ENCODE measurements at regions not wholly inside any gene's neighbourhood (a gene's known extent, or its start where the extent isn't known, plus 50 kb on each side); places are given as distances from the start of the nearest gene placed in this dataset.
A peak's percentile ranks its signal among the peaks of the same experiment; 100 is the strongest.
"Not testable (repeated sequence)": the region's sequence is repeated elsewhere in the genome, so short reads cannot be mapped to it uniquely, and the experiment has no call there.

DNA sequence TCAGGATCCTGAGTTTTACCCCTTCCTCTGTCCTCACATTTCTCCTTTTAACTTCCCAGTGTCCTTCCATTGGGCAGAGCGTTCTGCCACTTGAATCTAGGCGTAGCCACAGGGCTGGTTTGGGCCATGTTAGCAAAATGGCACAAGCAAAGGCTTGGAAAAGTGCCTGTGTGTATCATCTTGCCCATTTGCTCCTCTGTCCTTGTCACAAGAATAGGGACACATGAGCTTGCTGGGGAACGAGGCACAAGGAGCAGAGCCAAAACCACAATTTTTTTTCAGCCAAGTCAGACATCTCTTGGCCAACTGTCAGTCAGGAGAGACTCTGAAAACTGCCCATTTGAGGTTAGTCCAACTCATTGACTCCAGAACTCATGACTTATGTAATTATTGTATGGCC is 285.2 kb downstream of the ZNF248 start:
- DNase-seq (ENCODE audit: low read depth), result no peak

DNA sequence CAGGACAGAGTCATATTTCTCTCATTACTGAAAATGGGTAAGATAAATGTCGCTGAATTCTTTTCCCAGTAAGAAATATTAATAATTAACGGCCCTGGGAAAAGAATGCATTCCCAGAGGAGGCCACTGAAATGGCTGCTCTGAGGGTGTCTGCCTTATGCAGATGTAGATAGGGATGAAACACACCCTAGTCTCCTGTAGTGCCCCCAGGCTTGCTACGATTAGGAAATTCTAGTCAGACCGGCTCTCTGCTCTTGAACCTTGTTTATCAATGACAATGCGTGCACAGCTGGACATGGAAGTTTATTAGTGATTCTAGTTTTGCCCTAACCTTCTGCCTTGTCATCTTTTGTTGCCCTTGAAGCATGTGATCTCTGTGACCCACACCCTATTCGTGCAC is 291.1 kb downstream of the ZNF248 start:
- no peak for DNase-seq (ENCODE audit: low read depth)

DNA sequence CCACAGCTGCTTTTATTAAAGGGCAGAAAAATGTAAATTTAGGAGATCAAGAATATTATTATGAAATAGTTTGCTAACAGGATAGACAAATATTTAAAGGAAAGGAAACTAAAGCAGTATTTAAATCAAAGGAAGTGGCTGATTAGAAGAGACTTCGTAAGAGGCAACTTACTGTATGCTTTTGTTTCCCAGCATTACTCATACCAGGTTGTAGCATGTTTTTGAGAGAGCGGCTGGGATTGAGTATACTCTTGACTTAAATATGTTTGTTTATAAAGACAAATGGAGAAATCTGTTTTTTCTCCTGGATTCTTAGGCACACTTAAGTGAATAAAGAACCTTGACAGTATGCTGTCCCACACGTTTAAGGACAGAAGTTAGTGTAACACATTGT is 293.7 kb downstream of the ZNF248 start:
- no peak for DNase-seq (ENCODE audit: low read depth)

DNA sequence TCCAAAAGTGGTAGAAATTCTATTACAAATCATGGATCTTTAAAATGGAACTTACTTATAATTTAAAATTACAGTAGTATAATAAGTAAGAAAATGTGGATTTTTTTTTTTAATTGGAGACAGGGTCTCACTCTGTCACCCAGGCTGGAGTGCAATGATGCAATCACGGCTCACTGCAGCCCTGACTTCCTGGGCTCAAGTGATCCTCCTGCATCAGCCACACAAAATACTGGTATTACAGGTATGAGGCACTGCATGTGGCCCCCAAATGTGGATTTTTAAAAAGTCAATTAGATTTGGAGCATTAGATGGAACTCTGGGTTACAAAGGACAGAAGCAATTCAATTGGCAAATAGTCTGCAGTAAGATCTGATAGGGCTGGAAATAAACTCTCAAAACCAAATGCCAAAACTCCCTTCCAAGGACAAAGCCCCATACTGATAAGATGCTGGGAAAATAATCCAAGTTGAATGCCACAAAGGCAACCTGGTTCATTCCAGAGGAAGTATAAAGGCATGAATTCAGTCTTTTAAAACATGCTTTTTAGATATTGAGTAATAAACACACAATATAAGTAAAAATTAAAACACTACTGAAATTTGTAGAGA is 294.2 kb downstream of the ZNF248 start:
- DNase-seq (ENCODE audit: low read depth), result no peak

DNA sequence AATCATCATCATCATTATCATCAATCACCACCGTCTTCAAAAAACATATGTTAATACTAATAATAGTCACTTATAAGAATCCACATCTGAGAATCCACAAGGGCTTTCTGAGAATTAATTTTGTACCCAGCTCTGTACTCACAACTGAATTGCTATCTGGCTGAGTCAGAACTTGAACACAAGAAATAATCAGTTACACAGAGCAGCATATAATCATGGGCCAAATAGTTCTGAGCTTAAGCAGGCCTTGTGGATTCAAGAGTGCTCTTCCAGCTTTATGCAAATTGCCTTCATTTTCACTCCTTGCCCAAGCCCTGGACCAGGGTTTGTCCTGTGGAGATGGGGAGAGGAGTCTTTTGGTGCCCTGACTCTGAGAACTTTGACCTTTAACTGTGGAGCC is 304.5 kb downstream of the ZNF248 start:
- no peak for DNase-seq (ENCODE audit: low read depth)

DNA sequence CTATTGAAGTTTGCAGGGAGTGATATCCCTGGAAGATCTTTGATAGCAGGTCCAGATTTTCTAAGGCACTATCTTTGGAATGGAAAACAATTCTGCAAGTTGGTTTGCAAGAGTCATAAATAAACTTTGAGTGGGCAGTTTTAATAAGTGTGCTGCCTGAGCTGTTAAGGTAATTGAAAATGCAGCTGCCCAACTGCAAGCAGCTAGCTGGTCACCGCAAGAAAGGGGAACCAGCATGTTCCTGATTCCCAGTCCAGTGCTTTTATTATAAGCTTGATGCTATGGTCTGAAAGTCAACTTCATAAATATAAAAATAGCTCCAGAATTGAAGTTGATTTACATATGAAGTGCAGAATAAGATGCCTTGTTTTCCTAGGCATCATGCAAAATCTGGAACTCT is 308.4 kb downstream of the ZNF248 start:
- DNase-seq (ENCODE audit: low read depth), result no peak

DNA sequence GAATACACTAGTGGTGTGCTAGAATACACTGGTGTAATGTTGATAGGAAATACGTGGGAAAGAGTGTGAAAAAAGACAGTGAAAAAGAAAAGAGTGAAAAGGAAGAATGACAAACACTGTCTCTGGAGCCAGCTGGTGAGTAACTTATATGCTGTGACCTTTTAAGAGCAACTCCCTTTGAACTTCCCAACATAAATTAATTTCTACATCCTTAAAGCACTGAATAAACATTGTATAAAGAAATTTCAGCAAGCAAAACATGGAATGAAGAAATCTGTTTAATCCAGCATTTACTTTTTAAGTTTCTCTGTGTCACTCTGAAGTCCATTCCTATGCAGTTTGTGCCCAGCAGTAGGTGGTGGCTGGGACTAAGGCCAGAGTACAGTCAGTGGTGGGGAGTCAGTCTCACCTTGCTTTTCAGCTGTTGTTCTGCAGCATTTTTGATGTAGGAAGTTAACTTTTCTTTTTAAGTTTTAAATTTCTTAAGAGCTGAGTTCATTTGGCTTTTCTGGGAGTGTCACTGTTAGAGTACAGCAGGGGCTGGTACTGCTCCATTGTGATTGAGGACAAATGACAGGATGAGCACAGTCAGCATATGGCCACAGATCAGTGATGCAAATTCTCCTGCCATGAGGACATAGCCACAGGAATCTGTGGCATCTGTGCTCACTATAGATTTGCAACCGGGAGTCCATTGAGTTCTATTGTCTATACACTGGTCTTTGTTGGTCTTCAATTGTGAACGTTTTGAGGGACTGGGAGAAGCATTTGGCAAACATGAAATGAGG is 321.8 kb downstream of the ZNF248 start:
- peak; percentile 0 for DNase-seq (ENCODE audit: low read depth)

DNA sequence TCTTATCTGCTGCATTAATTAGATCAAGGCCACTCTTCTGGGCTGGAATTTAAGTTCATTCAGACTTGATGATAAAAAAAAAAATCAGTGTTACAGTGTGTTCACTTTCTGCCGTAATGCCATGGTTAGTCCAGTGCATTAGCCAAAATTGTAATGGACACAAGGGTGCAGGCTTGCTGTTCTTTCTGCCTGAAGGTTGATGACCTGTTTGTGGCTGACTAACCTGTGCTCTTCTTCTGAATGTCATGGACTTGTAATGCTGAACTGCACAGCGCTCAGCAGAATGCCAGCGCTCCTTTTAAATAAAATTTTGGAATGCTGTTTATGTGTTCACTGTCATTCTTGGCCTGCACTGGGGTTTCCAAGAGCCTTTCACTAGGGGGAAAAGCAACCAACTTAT is 323.2 kb downstream of the ZNF248 start:
- no peak for DNase-seq (ENCODE audit: low read depth)

DNA sequence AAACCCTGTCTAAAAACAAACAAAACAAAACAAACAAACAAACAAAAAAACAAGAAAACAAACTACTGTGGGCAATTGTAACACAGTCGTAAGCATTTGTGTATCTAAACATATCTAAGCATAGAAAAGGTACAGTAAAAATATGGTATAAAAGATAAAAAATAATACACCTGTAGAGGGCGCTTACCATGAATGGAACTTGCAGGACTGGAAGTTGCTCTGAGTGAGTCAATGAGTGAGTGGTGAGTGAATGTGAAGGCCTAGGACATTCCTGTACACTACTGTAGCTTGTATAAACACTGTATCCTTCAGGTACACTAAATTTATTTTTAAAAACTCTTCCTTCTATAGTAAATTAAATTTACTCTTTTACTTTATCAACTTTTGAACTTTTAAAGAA is 332.0 kb downstream of the ZNF248 start:
- peak; percentile 5 for DNase-seq (ENCODE audit: low read depth)

DNA sequence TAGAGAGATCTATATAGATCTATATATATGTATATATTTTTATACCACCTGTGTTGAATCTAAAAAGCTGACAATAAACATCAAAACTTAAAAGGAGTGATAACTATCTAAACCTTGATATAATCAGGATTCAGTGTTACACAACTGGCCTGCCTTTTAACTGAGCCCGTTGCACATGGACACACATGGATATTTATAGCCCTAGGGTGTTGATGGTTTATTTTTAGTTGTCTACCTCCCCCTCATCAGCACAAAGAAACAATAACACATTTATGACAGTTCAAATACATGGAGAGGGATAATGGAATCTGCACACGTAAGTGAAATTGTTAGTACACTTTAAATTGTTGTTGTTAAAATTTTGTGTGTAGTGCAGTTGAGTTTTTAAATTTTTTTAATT is 336.9 kb downstream of the ZNF248 start:
- DNase-seq (ENCODE audit: low read depth), result no peak

DNA sequence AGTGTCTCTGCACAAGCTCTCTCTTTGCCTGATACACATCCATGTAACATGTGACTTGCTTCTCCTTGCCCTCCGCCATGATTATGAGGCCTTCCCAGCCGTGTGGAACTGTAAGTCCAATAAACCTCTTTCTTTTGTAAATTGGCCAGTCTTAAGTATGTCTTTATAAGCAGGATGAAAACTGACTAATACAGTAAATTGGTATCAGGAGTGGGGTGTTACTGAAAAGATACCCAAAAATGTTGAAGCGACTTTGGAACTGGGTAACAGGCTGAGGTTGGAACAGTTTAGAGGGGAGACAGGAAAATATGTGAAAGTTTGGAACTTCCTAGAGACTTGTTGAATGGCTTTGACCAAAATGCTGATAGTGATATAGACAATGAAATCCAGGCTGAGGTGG is 346.9 kb downstream of the ZNF248 start:
- DNase-seq (ENCODE audit: low read depth), result not testable (repeated sequence)

DNA sequence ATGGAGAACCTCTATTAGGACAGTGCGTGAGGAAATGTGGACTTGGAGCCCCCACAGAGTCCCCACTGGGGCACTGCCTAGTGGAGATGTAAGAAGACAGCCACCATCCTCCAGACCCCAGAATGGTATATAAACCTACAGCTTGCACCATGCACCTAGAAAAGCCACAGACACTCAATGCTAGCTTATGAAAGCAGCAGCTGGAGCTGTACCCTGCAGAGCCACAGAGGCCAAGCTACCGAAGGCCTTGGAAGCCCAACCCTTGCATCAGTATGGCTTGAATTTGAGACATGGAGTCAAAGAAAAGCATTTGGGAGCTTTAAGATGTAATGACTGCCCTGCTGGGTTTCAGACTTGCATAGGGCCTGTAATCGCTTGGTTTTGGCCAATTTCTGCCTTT is 361.3 kb downstream of the ZNF248 start:
- DNase-seq (ENCODE audit: low read depth), result no peak

DNA sequence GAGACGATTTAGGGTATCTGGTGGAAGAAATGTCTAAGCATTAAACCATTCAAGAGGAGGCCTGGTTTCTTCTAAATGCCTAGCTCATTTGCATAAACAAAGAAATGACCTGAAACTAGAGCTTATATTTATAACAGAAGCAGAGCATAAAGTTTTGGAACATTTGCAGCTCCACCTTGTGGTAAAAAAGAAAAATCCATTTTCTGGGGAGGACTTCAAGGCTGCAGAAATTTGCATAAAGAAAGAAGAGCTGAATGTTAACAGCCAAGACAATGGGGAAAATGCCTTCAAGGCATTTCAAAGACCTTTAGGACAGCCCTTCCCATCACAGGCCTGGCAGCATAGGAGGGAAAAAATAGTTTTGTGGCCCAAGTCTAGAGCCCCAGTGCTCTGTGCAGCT is 362.0 kb downstream of the ZNF248 start:
- no peak for DNase-seq (ENCODE audit: low read depth)

DNA sequence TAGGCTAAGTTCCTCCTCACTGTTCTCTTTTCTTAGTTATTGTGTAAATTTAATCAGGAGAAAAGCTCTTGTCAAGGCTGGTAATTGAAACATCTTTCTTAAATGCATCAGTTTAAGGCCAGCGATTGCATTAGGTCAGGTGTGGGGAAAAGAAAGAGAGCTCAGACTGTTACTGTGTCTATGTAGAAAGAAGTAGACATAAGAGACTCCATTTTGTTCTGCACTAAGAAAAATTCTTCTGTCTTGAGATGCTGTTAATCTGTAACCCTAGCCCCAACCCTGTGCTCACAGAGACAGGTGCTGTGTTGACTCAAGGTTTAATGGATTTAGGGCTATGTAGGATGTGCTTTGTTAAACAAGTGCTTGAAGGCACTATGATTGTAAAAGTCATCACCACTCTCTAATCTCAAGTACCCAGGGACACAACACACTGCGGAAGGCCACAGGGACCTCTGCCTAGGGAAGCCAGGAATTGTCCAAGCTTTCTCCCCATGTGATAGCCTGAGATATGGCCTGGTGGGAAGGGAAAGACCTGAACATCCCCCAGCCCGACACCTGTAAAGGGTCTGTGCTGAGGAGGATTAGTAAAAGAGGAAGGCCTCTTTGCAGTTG is 364.1 kb downstream of the ZNF248 start:
- DNase-seq (ENCODE audit: low read depth), result not testable (repeated sequence)

DNA sequence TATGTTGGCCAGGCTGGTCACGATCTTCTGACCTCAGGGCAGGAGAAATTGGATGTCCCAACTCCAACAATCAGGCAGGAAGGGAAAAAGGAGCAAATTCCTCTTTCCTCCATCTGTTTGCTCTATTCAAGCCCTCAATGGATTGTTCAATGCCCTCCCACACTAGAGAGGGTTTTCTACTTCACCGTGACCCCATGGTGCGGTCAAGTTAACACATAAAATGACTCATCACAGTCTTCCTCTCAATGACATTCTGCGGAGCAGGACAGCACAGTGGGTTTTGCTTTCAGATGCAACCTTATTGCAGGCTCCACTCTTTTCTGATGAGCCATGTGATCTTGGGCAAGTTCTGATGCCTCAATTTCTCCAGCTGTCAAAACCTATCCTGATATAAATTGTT is 364.9 kb downstream of the ANKRD30A start:
- peak; percentile 7 for DNase-seq (ENCODE audit: low read depth)

DNA sequence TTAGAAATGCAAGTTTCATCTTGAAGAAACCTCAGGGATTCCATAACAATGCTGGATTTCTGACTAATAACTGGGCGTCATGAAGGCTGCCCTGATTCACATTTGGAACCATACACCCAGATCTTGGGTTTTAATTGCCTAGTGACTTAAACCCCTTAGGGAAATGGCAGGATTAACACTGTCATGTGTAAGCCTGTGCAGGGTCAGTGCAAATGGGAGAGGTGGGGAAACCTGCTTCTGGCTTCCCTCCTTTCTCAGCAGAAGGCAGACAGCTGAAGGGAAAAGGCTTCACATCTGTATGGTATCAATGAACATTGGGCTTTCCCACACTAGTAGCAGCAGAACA is 364.2 kb downstream of the ANKRD30A start:
- peak; percentile 1 for DNase-seq (ENCODE audit: low read depth)

DNA sequence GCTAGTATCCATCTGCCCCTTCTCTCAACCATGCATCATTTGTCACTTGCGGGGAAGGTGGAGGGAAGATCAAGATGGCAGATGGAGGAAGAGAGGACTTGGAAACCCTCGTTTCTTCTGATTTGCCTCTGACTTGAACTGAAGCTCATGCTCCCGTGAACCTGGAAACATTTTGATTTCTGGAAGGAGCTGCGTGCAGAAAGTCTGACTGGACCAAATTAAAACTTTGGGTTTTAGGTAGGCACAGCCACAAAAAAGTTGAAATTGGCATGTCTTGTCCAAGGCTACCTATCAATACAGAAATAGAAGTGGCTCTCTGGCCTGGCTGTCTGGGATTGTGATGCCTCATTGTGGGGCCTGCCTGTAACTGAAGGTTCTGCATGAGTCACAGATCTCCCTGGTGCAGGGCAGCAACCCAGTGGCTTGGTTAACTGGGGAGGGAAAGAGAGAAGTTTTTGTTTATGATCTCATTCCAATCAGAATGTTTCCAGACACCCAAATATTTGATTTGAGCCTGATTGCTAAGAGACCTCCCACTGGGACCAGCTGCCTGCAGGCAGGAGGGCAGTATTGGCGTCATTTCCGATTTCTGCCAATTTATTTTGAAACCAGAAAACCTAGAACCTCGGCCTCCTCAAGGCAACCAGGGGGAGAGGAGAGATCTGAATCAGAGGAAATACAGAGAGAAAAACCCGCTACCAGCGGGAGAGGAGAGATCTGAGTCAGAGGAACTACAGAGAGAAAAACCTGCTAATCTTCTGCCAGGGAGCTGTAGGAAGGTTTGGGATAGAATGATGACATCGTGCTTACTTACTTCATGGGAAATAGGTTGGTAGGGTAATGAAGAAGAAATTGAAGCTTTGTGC is 363.6 kb downstream of the ANKRD30A start:
- DNase-seq (ENCODE audit: low read depth), result peak; percentile 29

DNA sequence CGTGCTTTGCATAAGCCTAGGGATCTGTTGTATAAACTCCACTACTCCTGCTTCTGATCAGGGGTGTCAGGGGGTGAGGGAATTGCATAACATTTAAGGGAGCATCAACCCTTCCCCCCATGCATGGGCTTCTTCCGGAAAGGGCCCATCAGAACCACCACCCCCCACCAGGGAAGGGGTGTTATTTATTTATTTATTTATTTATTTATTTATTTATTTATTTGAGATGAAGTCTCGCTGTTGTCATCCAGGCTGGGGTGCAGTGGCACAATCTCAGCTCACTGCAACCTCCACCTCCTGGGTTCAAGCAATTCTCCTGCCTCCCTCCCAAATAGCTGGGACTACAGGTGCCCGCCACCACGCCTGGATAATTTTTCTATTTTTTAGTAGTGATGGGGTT is 355.2 kb downstream of the ANKRD30A start:
- DNase-seq (ENCODE audit: low read depth), result not testable (repeated sequence)

DNA sequence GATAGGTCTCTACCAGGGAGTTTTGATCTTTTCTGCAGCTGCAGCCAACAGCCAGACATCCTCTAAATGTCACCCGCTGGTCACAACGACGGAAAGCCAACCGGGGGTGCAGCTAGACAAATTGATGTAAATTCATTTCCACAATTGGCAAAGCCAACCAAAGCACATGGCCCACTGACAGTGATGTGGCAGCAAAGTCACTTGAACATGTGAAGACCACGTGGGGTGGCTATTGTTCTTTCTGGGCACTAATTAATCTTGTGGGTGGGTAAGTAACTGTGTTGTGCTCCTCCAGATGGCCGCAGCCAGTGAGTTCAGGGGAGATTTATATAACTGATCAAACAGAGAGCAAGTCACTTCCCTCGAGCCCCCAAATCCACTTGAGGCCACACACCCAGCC is 354.1 kb downstream of the ANKRD30A start:
- no peak for DNase-seq (ENCODE audit: low read depth)

DNA sequence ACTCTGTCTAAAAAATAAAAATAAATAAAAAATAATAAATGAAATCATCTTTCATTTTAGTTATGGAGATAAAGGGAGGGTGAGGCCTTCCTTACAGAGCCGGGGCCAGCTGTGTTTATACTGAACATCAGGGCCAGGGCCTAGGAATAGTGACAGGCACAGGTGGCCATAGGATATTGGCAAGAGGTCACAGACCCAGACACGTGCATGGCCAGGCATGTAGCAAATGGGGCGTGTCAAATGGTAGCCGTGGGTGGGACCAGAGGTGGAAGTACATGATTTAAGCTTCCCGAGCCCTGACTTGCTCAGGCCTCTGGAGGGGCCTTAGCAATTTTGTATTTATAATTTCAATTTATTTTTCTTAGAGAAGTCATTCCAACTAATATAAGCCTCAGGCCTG is 353.0 kb downstream of the ANKRD30A start:
- DNase-seq (ENCODE audit: low read depth), result no peak

DNA sequence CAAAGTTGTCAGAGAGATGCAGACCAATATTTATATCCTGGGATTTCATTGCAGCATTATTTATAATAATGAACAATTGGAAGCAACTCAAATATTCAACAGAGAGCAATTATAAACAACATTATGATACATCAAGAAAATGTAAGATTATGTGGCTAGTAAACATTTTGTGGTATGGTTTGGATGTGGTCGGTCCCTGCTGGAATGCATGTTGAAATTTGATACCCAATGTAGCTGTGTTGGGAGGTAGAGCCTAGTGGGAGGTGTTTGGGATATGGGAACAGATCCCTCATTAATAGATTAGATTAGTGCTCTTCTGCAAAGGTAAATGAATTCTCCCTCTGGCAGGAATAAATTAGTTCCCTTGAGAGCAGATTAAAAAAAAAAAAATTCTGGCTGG is 350.9 kb downstream of the ANKRD30A start:
- DNase-seq (ENCODE audit: low read depth), result no peak

DNA sequence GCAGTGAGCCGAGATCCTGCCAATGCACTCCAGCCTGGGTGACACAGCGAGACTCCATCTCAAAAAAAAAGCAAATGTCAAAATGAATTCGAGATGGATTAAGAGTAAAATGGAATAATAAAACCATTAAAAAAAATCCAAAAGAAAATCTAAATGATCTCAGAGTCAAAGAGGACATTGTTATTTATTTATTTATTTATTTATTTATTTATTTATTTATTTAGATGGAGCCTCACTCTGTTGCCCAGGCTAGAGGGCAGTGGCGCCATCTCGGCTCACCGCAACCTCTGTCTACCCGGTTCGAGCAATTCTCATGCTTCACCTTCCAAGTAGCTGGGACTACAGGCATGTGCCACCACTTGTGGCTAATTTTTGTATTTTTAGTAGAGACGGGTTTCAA is 349.2 kb downstream of the ANKRD30A start:
- no peak for DNase-seq (ENCODE audit: low read depth)

DNA sequence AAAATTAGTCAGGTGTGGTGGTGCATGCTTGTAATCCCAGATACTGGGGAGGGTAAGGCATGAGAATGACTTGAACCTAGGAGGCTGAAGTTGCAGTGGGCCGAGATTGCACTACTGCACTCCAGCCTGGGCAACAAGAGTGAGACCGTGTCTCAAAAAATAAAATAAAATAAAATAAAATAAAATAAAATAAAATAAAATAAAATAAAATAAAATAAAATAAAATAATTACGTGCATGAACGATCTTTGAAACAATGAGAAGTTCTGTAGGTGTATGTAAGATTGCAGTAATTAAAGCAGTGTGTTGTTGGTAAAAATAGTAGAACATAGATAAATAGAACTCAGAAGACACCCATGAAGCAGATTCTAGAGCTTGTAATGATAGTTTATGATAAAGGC is 348.5 kb downstream of the ANKRD30A start:
- no peak for DNase-seq (ENCODE audit: low read depth)

Data from ELR (cell line).